ENCODE measurements at regions not wholly inside any gene's neighbourhood (a gene's known extent, or its start where the extent isn't known, plus 50 kb on each side); places are given as distances from the start of the nearest gene placed in this dataset.

GRCh38 chr16:49068224-49068623 is 213.4 kb downstream of the CBLN1 start:
- no peak overlapping the region for H3K4me3 ChIP-seq (ENCODE audit: low read depth in 2 of 2, low read length in 1 of 2)
- H3K9me2 ChIP-seq = no peaks in the 10 kb centered on the region
- TF ChIP-seq SMC3 (IDR thresholded peaks at IDR 0.05; ENCODE audit: low read depth, low read length) (no peak), MEF2A (IDR thresholded peaks at IDR 0.05; ENCODE audit: borderline replicate concordance, low read depth) (no peak), GATA2 (CRISPR knock-in tag; IDR thresholded peaks at IDR 0.05) (no peak), EZH2phosphoT487 (IDR thresholded peaks at IDR 0.05; ENCODE audit: borderline replicate concordance, low read depth) (no peak), SIN3A (IDR thresholded peaks at IDR 0.05; ENCODE audit: borderline replicate concordance, low read depth, low read length) (no peak), TAF1 (IDR thresholded peaks at IDR 0.05; ENCODE audit: borderline replicate concordance, low read depth, low read length) (no peak), RCOR1 (IDR thresholded peaks at IDR 0.05; ENCODE audit: low read length) (no peak), EP300 (IDR thresholded peaks at IDR 0.05; ENCODE audit: borderline replicate concordance in 1 of 2, low read depth in 1 of 2, low read length in 1 of 2) (no peak), RFX5 (IDR thresholded peaks at IDR 0.05; ENCODE audit: low read length) (no peak), YY1 (IDR thresholded peaks at IDR 0.05; ENCODE audit: low read depth) (no peak), RXRA (IDR thresholded peaks at IDR 0.05; ENCODE audit: borderline replicate concordance, low read depth) (no peak), TCF12 (IDR thresholded peaks at IDR 0.05) (no peak), MXI1 (IDR thresholded peaks at IDR 0.05; ENCODE audit: low read depth, low read length) (no peak), JUND (IDR thresholded peaks at IDR 0.05) (no peak)
- H3K4me2 ChIP-seq = no peak overlapping the region
- no peaks in the 10 kb centered on the region for H3K36me3 ChIP-seq (replicated peaks in 1 of 2; ENCODE audit: control insufficient read depth in 1 of 2, insufficient read depth in 2 of 2, low read length in 1 of 2)
- no peaks in the 10 kb centered on the region for H4K20me1 ChIP-seq (ENCODE audit: insufficient read depth)
- no peaks in the 10 kb centered on the region for H3K27me3 ChIP-seq (ENCODE audit: insufficient read depth)
- H3K79me2 ChIP-seq (ENCODE audit: insufficient read depth) = no peaks in the 10 kb centered on the region
- H3K9me3 ChIP-seq = no peaks in the 10 kb centered on the region
- CTCF ChIA-PET = no interaction called here
- H3K9ac ChIP-seq = no peak overlapping the region
- no peaks in the 10 kb centered on the region for H3K4me1 ChIP-seq (ENCODE audit: control insufficient read depth in 1 of 2, insufficient read depth in 2 of 2, low read depth in 1 of 2, low read length in 1 of 2)
- no peak overlapping the region for H3K27ac ChIP-seq (ENCODE audit: low read depth in 2 of 2, low read length in 1 of 2)
- H2AFZ ChIP-seq (ENCODE audit: low read depth) = no peak overlapping the region
- no peak for DNase-seq
- WGBS (ENCODE audit: low lambda C conversion rate) = 20% methylated on average over 5 of the region's 5 CpGs
- POLR2A ChIA-PET = no interaction called here
- no peaks in the 10 kb centered on the region for H3F3A ChIP-seq (replicated peaks; ENCODE audit: insufficient read depth)

- H3K27ac ChIP-seq (ENCODE audit: low read depth in 2 of 2, low read length in 1 of 2) = no peak overlapping the region
- H3K9me3 ChIP-seq = no peaks in the 10 kb centered on the region
- no peaks in the 10 kb centered on the region for H3K79me2 ChIP-seq (ENCODE audit: insufficient read depth)
- ChIA-PET POLR2A (no interaction called here), CTCF (no interaction called here)
- H3K4me2 ChIP-seq = no peak overlapping the region
- TF ChIP-seq GATA2 (CRISPR knock-in tag; IDR thresholded peaks at IDR 0.05) (no peak), SIN3A (IDR thresholded peaks at IDR 0.05; ENCODE audit: borderline replicate concordance, low read depth, low read length) (no peak), CTCF (IDR thresholded peaks at IDR 0.05) (no peak), REST (IDR thresholded peaks at IDR 0.05; ENCODE audit: low read depth, low read length) (no peak), ZBTB33 (IDR thresholded peaks at IDR 0.05; ENCODE audit: borderline replicate concordance, low read depth) (no peak), RXRA (IDR thresholded peaks at IDR 0.05; ENCODE audit: borderline replicate concordance, low read depth) (no peak), YY1 (IDR thresholded peaks at IDR 0.05; ENCODE audit: low read depth) (no peak), CHD2 (IDR thresholded peaks at IDR 0.05; ENCODE audit: low read length, partially characterized antibody) (no peak)
- no peaks in the 10 kb centered on the region for H4K20me1 ChIP-seq (ENCODE audit: insufficient read depth)
- WGBS (ENCODE audit: low lambda C conversion rate) = 11% methylated on average over 4 of the region's 4 CpGs
- no peak overlapping the region for H2AFZ ChIP-seq (ENCODE audit: low read depth)
- no peak for DNase-seq
- H3K36me3 ChIP-seq (replicated peaks in 1 of 2; ENCODE audit: control insufficient read depth in 1 of 2, insufficient read depth in 2 of 2, low read length in 1 of 2) = no peaks in the 10 kb centered on the region
- H3F3A ChIP-seq (replicated peaks; ENCODE audit: insufficient read depth) = no peaks in the 10 kb centered on the region
- no peaks in the 10 kb centered on the region for H3K9me2 ChIP-seq
- no peaks in the 10 kb centered on the region for H3K27me3 ChIP-seq (ENCODE audit: insufficient read depth)
- no peaks in the 10 kb centered on the region for H3K4me1 ChIP-seq (ENCODE audit: control insufficient read depth in 1 of 2, insufficient read depth in 2 of 2, low read depth in 1 of 2, low read length in 1 of 2)
- H3K4me3 ChIP-seq (ENCODE audit: low read depth in 2 of 2, low read length in 1 of 2) = no peak overlapping the region
- H3K9ac ChIP-seq = no peak overlapping the region
Measured at GRCh38 chr16:49067776-49068175, 213.9 kb downstream of the CBLN1 start.
